AG20443 (cell line): ENCODE measurements at regions not wholly inside any gene's neighbourhood (a gene's known extent, or its start where the extent isn't known, plus 50 kb on each side); places are given as distances from the start of the nearest gene placed in this dataset.
A peak's percentile ranks its signal among the peaks of the same experiment; 100 is the strongest.
"Not testable (repeated sequence)": the region's sequence is repeated elsewhere in the genome, so short reads cannot be mapped to it uniquely, and the experiment has no call there.

Source experiments
- DNase-seq: peaks from one replicate; pipeline ENCODE4 v3.0.0; 2012; ENCODE audit warnings: low spot score, mixed read lengths

DNA sequence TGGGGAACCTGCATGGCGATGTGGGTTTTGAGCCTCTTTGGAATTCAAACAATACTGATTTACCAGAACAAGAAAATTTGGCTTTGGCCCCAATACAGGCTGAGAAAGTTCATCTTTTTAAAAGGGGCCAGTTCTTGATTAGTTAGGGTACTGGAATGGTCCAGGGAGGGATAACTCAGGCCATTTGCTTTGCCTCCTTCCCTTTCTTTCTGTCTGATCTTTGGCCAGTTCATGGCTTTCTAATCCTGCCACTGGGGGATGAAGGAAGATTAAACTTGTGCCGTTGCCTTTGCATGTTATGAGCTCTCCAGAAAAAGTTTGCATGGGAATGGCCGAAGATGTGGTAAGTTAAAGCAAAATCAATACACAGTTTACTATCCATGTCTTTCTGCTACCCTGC, 78.4 kb downstream of the ADAMTS15 start:
- no peak for DNase-seq

GRCh38 chr11:130527636-130528297, 79.3 kb downstream of the ADAMTS15 start:
- DNase-seq = no peak

GRCh38 chr11:130528298-130529261, 80.1 kb downstream of the ADAMTS15 start:
- DNase-seq = no peak

DNA sequence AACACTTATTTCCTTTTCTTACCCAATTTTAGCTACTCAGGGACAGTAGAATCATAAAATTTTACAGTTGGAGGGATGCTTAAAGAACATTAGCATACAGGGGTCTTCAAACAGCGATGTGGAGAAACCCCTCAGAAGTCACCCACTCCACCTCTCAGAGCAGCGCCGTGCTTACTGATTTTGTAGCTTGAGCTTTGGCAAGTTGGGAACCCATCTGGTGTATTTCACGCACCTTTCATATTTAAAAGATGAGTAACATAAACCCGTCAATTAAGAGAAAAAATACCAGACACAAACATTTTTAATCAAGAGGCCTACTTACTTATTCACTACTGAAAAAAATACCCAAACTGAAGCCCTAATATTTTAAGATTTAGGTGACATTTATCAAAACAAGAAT, 80.9 kb downstream of the ADAMTS15 start:
- no peak for DNase-seq

GRCh38 chr11:130531061-130531460, 82.6 kb downstream of the ADAMTS15 start:
- DNase-seq = peak; percentile 58

GRCh38 chr11:130533113-130533798, 84.8 kb downstream of the ADAMTS15 start:
- DNase-seq = no peak

- DNase-seq = no peak
Observed at GRCh38 chr11:130533871-130534270, 85.4 kb downstream of the ADAMTS15 start.

DNA sequence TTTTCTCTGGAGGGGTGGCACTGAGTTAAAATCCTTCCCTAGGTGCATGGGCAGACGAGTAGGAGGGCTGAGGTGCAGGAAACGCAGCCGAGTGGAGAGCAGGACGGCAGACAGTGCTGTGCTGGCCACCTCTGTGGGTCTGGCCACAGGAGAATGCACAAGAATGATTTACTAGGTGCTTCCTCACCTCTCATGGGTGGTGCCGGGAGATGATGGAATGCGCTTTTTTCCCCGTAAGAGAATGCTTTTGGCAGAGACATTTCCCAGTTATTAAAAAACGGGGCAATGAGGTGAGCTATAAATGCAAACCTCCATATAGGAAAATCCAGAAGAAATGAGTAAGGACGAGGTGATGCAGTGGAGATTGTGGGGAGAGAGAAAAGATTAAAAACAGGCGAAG, 86.1 kb downstream of the ADAMTS15 start:
- no peak for DNase-seq

DNA sequence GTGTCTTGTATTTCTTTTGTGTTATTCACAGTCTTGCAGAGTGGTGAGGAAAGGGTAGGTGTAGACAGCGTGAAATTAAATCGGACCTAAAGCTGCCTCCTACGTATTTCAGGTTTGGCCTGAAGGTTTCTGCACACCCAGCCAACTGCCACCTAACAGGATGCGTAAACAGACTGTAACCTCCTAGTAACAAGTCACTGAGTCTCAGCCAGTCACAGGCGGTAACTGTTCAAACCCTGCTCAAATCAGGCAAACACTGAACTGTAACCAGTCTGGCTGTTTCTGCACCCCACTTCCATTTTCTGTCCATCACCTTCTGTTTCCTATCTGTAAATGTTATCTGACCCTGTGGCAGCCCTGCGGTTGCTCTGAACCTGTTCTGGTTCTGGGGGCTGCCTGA, 87.1 kb downstream of the ADAMTS15 start:
- DNase-seq = no peak

- DNase-seq = no peak
Observed at GRCh38 chr11:130536106-130537040, 87.9 kb downstream of the ADAMTS15 start.

DNA sequence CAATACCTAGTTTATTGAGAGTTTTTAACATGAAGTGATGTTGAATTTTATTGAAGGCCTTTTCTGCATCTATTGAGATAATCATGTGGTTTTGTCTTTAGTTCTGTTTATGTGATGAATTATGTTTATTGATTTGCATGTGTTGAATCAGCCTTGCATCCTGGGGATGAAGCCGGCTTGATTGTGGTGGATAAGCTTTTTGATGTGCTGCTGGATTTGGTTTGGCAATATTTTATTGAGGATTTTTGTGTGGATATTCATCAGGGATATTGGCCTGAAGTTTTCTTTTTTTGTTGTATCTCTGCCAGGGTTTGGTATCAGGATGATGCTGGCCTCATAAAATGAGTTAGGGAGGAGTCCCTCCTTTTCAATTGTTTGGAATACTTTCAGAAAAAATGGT, 91.2 kb downstream of the ADAMTS15 start:
- DNase-seq = not testable (repeated sequence)

DNA sequence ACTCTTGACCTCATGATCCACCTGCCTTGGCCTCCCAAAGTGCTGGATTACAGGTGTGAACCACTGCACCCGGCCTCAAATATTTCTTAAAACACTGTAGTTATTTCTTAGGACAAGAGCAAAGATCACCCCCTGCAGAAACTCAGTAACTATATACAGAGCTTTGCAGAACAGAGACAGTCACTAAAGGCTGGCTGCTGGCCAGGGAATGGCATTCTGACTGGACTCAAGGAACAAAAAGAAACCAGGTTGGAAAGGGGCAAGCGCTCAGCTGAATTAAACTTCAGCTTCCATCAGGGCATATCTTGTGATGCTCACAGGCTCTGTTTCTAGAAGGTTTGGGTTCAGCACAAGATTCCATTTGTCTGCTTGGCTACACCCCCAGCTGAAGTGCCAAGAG, 95.8 kb downstream of the ADAMTS15 start:
- DNase-seq = no peak

DNA sequence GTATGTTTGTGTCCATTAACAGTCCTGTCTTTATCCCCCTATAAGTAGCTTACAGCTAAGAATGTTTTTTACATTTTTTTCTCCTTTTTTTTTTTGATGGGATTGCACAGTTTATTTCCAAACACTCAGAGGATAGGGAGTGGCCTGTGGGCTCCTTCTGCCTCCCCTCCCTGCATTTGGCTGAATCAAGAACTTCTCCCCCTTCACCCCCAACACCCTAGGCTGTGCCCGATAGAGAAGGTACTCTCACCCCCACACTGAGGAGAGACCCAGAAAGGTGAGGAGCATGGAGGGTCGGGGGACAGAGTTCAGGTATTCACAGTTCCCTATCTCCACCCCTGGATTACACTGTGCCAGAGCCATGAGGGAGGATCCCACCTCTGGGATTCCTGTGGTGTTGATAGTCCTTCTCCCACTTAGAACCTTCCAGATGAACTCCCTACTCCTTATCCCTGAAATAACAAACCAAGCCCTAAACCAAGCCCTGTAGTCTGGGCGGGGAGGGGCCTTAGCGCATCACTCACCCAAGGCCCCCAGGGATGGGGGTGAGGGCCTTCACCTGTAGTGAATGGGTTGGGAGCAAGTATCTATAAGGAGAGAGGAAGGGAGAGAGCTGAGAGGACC, 97.1 kb downstream of the ADAMTS15 start:
- no peak for DNase-seq

GRCh38 chr11:130546438-130546837, 98.0 kb downstream of the ADAMTS15 start:
- DNase-seq = no peak

- DNase-seq = no peak
Observed at GRCh38 chr11:130546901-130547694, 98.7 kb downstream of the ADAMTS15 start.

DNA sequence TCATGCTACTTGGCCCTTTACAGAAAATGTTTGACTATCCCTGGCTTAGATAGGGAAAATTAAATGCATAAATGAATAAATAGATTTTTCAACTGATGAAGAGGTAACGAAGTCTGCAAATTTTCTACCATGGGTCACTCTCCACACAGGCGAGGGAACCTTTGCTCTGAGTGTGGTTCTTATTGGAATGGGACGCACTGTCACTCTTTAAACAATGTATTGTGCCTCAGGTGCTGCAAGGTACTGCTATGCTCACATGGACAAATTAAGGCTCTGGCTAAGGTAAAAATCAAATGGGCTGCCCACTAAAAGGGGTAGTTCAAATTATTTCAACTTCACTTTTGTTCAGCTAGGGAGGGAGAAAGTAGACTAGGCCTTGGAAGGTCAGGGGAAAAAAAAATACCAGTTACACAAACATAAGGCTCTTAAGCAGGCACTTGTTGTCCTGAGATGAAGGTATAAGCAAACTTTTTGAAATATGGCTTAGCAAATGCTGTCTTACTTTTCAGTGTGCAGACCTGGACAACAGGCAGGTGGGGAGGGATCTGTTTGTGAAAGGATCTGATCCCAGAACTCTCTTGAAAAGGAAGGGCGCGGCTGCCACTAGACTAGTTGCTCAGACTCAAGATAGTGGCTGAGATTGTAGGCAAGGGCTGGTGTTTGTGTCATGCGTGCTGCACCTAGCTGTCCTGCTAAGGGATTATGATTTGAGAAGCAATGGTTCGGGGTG, 99.5 kb downstream of the ADAMTS15 start:
- no peak for DNase-seq

DNA sequence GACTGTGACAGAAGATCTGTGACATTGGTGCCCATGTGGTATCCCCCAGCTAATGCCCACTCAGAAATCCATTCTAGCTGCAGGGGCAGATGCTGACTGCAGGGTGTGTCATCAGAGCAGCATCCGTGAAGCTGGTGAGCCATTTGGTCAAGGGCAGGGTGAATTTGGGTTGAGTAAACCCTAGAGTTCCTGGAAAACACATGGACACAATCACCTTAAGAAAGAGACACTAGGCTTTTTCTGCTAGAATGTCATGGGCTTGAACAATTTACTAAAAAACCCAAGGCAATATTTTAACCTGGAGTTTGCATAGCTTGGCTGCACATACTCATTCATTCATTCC, 100.0 kb downstream of the ADAMTS15 start:
- peak; percentile 43 for DNase-seq

GRCh38 chr11:130549393-130549999, 101.1 kb downstream of the ADAMTS15 start:
- no peak for DNase-seq

DNA sequence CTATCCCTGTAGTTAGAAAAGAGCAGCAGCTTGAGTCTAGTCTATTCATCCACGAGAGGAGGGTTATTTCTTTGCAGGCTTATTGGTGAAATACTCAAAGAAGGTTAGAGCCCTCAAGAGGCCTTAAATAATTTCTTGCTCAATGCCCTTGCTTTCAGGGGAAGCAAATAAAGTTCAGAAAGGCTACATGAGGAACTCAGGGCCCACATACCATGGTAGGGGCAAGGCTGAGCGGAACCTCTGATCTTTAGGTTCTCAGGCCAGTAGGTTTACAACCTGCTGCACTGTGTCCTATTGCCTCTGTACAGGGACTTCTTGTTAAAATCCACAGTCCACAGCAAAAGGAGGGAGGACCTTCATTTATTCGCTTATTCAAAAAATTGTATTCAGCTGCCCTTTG, 101.7 kb downstream of the ADAMTS15 start:
- DNase-seq = no peak
